ENCODE measurements at regions not wholly inside any gene's neighbourhood (a gene's known extent, or its start where the extent isn't known, plus 50 kb on each side); places are given as distances from the start of the nearest gene placed in this dataset.

- H3K4me1 ChIP-seq (ENCODE audit: control insufficient read depth, low read depth, low read length) = no peaks in the 10 kb centered on the region
- no peaks in the 10 kb centered on the region for H3K27me3 ChIP-seq (ENCODE audit: control insufficient read depth, insufficient read depth, low read length)
- no peak overlapping the region for H3K9ac ChIP-seq (ENCODE audit: low read length)
- no peak overlapping the region for H3K27ac ChIP-seq (ENCODE audit: low read length)
- no peak overlapping the region for H3K4me3 ChIP-seq (ENCODE audit: low read length)
- no peaks in the 10 kb centered on the region for H3K36me3 ChIP-seq (ENCODE audit: control insufficient read depth, low read depth, low read length)
- H3K9me3 ChIP-seq (ENCODE audit: control insufficient read depth, low read depth, low read length) = no peaks in the 10 kb centered on the region
Observed at GRCh38 chr11:79762279-79762921, 321.6 kb upstream of the TENM4 start.

- H3K27ac ChIP-seq (ENCODE audit: low read length) = no peak overlapping the region
- no peak overlapping the region for H3K4me3 ChIP-seq (ENCODE audit: low read length)
- no peaks in the 10 kb centered on the region for H3K36me3 ChIP-seq (ENCODE audit: control insufficient read depth, low read depth, low read length)
Observed at GRCh38 chr11:79758325-79758724, 317.5 kb upstream of the TENM4 start.

GRCh38 chr11:79747406-79747805 is 306.6 kb upstream of the TENM4 start:
- Histone ChIP-seq H3K9ac (ENCODE audit: low read length) (no peak overlapping the region), H3K27me3 (ENCODE audit: control insufficient read depth, insufficient read depth, low read length) (no peaks in the 10 kb centered on the region), H3K36me3 (ENCODE audit: control insufficient read depth, low read depth, low read length) (no peaks in the 10 kb centered on the region), H3K27ac (ENCODE audit: low read length) (no peak overlapping the region), H3K9me3 (ENCODE audit: control insufficient read depth, low read depth, low read length) (no peaks in the 10 kb centered on the region), H3K4me3 (ENCODE audit: low read length) (no peak overlapping the region), H3K4me1 (ENCODE audit: control insufficient read depth, low read depth, low read length) (no peaks in the 10 kb centered on the region)

More at GRCh38 chr11:79758325-79758724, 317.5 kb upstream of the TENM4 start:
- Histone ChIP-seq H3K9me3 (ENCODE audit: control insufficient read depth, low read depth, low read length) (no peaks in the 10 kb centered on the region), H3K9ac (ENCODE audit: low read length) (no peak overlapping the region), H3K4me1 (ENCODE audit: control insufficient read depth, low read depth, low read length) (no peaks in the 10 kb centered on the region), H3K27me3 (ENCODE audit: control insufficient read depth, insufficient read depth, low read length) (no peaks in the 10 kb centered on the region)

- H3K4me1 ChIP-seq (ENCODE audit: control insufficient read depth, low read depth, low read length) = no peaks in the 10 kb centered on the region
- no peak overlapping the region for H3K9ac ChIP-seq (ENCODE audit: low read length)
- no peaks in the 10 kb centered on the region for H3K9me3 ChIP-seq (ENCODE audit: control insufficient read depth, low read depth, low read length)
- no peaks in the 10 kb centered on the region for H3K27me3 ChIP-seq (ENCODE audit: control insufficient read depth, insufficient read depth, low read length)
- H3K4me3 ChIP-seq (ENCODE audit: low read length) = no peak overlapping the region
- H3K36me3 ChIP-seq (ENCODE audit: control insufficient read depth, low read depth, low read length) = no peaks in the 10 kb centered on the region
- no peak overlapping the region for H3K27ac ChIP-seq (ENCODE audit: low read length)
Observed at GRCh38 chr11:79744941-79745340, 304.1 kb upstream of the TENM4 start.

GRCh38 chr11:79742176-79742575 is 301.3 kb upstream of the TENM4 start:
- H3K36me3 ChIP-seq (ENCODE audit: control insufficient read depth, low read depth, low read length) = no peaks in the 10 kb centered on the region
- H3K27me3 ChIP-seq (ENCODE audit: control insufficient read depth, insufficient read depth, low read length) = no peaks in the 10 kb centered on the region
- H3K27ac ChIP-seq (ENCODE audit: low read length) = no peak overlapping the region
- H3K9me3 ChIP-seq (ENCODE audit: control insufficient read depth, low read depth, low read length) = no peaks in the 10 kb centered on the region
- H3K4me1 ChIP-seq (ENCODE audit: control insufficient read depth, low read depth, low read length) = no peaks in the 10 kb centered on the region
- H3K9ac ChIP-seq (ENCODE audit: low read length) = no peak overlapping the region
- no peak overlapping the region for H3K4me3 ChIP-seq (ENCODE audit: low read length)

GRCh38 chr11:79739591-79739990 is 298.8 kb upstream of the TENM4 start:
- H3K27ac ChIP-seq (ENCODE audit: low read length) = no peak overlapping the region
- no peaks in the 10 kb centered on the region for H3K9me3 ChIP-seq (ENCODE audit: control insufficient read depth, low read depth, low read length)
- no peak overlapping the region for H3K9ac ChIP-seq (ENCODE audit: low read length)
- no peak overlapping the region for H3K4me3 ChIP-seq (ENCODE audit: low read length)
- H3K4me1 ChIP-seq (ENCODE audit: control insufficient read depth, low read depth, low read length) = no peaks in the 10 kb centered on the region
- no peaks in the 10 kb centered on the region for H3K27me3 ChIP-seq (ENCODE audit: control insufficient read depth, insufficient read depth, low read length)
- no peaks in the 10 kb centered on the region for H3K36me3 ChIP-seq (ENCODE audit: control insufficient read depth, low read depth, low read length)

- Histone ChIP-seq H3K36me3 (ENCODE audit: control insufficient read depth, low read depth, low read length) (no peaks in the 10 kb centered on the region), H3K9me3 (ENCODE audit: control insufficient read depth, low read depth, low read length) (no peaks in the 10 kb centered on the region), H3K4me3 (ENCODE audit: low read length) (no peak overlapping the region), H3K27me3 (ENCODE audit: control insufficient read depth, insufficient read depth, low read length) (no peaks in the 10 kb centered on the region), H3K27ac (ENCODE audit: low read length) (no peak overlapping the region), H3K4me1 (ENCODE audit: control insufficient read depth, low read depth, low read length) (no peaks in the 10 kb centered on the region), H3K9ac (ENCODE audit: low read length) (no peak overlapping the region)
Observed at GRCh38 chr11:79727221-79727620, 286.4 kb upstream of the TENM4 start.

- Histone ChIP-seq H3K4me3 (ENCODE audit: low read length) (no peak overlapping the region), H3K27me3 (ENCODE audit: control insufficient read depth, insufficient read depth, low read length) (no peaks in the 10 kb centered on the region), H3K4me1 (ENCODE audit: control insufficient read depth, low read depth, low read length) (peaks cover 6% of the 10 kb centered on the region), H3K36me3 (ENCODE audit: control insufficient read depth, low read depth, low read length) (no peaks in the 10 kb centered on the region), H3K27ac (ENCODE audit: low read length) (no peak overlapping the region), H3K9ac (ENCODE audit: low read length) (no peak overlapping the region), H3K9me3 (ENCODE audit: control insufficient read depth, low read depth, low read length) (no peaks in the 10 kb centered on the region)
Observed at GRCh38 chr11:79720115-79720514, 279.3 kb upstream of the TENM4 start.

GRCh38 chr11:79708319-79708932 is 267.6 kb upstream of the TENM4 start:
- Histone ChIP-seq H3K4me3 (ENCODE audit: low read length) (no peak overlapping the region), H3K4me1 (ENCODE audit: control insufficient read depth, low read depth, low read length) (no peaks in the 10 kb centered on the region), H3K9me3 (ENCODE audit: control insufficient read depth, low read depth, low read length) (peaks cover 9% of the 10 kb centered on the region), H3K27me3 (ENCODE audit: control insufficient read depth, insufficient read depth, low read length) (no peaks in the 10 kb centered on the region), H3K27ac (ENCODE audit: low read length) (no peak overlapping the region), H3K36me3 (ENCODE audit: control insufficient read depth, low read depth, low read length) (no peaks in the 10 kb centered on the region), H3K9ac (ENCODE audit: low read length) (no peak overlapping the region)

- Histone ChIP-seq H3K4me3 (ENCODE audit: low read length) (no peak overlapping the region), H3K9me3 (ENCODE audit: control insufficient read depth, low read depth, low read length) (peaks cover 3% of the 10 kb centered on the region), H3K27me3 (ENCODE audit: control insufficient read depth, insufficient read depth, low read length) (no peaks in the 10 kb centered on the region), H3K36me3 (ENCODE audit: control insufficient read depth, low read depth, low read length) (no peaks in the 10 kb centered on the region), H3K9ac (ENCODE audit: low read length) (no peak overlapping the region), H3K27ac (ENCODE audit: low read length) (no peak overlapping the region), H3K4me1 (ENCODE audit: control insufficient read depth, low read depth, low read length) (no peaks in the 10 kb centered on the region)
Observed at GRCh38 chr11:79705648-79706047, 264.8 kb upstream of the TENM4 start.

GRCh38 chr11:79702303-79702702 is 261.5 kb upstream of the TENM4 start:
- Histone ChIP-seq H3K27ac (ENCODE audit: low read length) (no peak overlapping the region), H3K27me3 (ENCODE audit: control insufficient read depth, insufficient read depth, low read length) (no peaks in the 10 kb centered on the region), H3K36me3 (ENCODE audit: control insufficient read depth, low read depth, low read length) (no peaks in the 10 kb centered on the region), H3K4me1 (ENCODE audit: control insufficient read depth, low read depth, low read length) (no peaks in the 10 kb centered on the region), H3K4me3 (ENCODE audit: low read length) (no peak overlapping the region), H3K9ac (ENCODE audit: low read length) (no peak overlapping the region), H3K9me3 (ENCODE audit: control insufficient read depth, low read depth, low read length) (peaks cover 3% of the 10 kb centered on the region)

- Histone ChIP-seq H3K4me3 (ENCODE audit: low read length) (no peak overlapping the region), H3K9me3 (ENCODE audit: control insufficient read depth, low read depth, low read length) (peaks cover 3% of the 10 kb centered on the region), H3K27ac (ENCODE audit: low read length) (no peak overlapping the region), H3K27me3 (ENCODE audit: control insufficient read depth, insufficient read depth, low read length) (no peaks in the 10 kb centered on the region), H3K36me3 (ENCODE audit: control insufficient read depth, low read depth, low read length) (no peaks in the 10 kb centered on the region), H3K9ac (ENCODE audit: low read length) (no peak overlapping the region), H3K4me1 (ENCODE audit: control insufficient read depth, low read depth, low read length) (no peaks in the 10 kb centered on the region)
Observed at GRCh38 chr11:79699246-79699645, 258.4 kb upstream of the TENM4 start.
